NCI-H1092 (cell line): ENCODE measurements at regions not wholly inside any gene's neighbourhood (a gene's known extent, or its start where the extent isn't known, plus 50 kb on each side); places are given as distances from the start of the nearest gene placed in this dataset.

ENCODE experiments used
- DNase-seq: peaks from one replicate; lab custom pipeline; 2025; lab: John Stamatoyannopoulos, UW

DNA sequence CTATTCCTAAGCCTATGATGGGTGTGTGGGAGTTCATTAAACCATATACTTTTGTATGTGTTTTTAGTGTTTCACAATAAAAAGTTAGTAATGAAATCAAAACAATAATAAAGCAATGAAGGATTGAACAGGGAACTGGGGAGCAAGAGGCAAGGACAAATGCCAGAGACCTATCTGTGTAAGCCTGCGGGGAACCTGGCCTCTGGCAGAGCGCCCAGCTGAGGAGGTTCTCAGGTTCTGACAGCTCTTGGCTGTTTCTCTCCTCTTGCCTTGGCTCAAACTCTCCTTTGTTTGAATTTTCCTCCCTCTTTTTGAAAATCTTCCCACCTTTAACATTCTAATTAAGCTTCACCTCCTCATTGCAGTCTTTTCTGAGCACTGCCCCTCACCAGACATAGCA lies 200.0 kb upstream of the NCKAP5 start:
- DNase-seq: no peak

DNA sequence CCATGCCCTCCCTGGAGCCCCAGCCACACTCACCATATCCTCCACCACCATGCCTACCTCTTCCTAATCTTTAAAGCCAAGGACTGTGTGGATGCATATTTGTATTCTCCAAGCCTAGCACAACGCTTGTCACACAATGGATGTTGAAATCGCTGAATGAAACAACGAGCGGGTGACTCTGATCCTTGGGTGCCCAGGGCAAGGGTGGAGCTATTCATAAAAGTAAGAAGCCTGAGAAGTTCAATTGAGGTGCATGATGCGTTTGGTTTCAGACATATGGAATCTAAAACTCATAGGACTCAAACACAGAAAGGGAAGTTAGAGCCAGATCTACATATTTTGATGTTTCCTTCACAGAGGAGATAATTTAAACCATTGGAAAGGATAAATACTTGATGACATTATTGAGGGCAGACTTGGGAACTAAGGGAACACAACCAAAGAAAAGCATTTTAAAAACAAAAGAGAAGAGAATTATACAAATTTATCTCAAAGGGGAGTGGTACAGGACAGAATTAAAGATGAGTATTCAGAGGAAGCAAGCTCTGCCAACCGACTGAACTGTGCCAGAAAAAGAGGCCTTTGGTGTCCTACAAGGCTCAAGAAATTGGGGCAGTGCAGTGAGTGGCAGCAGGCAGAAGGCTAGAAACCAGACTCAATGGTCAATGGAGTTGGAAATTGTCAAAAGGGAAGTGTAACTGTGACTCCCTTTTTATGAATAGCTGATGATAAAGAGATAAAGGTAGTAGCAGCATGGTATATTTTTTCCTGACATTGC lies 200.6 kb upstream of the NCKAP5 start:
- no peak for DNase-seq

DNA sequence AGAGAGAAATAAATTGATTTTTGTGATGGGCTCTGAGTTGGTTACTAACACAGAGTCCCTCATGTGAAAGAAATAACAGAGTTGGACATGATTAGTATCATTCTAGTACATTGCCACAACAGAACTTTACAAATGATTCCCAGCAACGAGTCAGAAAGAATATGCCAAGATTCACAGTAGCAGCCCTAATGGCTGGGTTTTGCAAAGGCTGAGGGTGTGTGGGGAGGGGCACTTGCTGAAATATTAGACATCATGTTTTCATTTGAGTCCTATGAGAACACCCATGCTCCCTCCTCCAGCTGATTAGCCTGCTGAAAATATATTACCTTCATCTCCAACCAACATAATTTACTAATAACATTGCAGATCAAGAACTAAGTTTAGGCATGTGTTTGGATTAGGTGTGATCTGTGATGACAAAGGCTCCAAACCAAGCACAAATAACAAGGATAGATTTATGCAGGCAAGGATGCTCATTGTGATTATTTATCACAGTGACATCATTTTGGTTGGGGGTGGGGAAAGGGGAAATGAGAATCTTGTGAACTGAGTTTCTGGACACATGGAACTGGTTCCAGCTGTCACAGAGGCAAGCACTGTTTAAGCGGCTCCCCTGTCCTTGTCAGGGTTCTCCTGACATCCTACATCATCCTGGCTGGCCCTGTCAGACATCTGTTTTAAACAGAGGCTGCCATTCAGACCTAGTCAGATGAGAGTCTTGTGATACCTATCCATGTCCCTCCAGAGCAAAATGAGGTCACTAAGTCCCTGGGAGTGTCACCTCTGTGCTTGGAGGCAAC lies 205.8 kb upstream of the NCKAP5 start:
- no peak for DNase-seq

DNA sequence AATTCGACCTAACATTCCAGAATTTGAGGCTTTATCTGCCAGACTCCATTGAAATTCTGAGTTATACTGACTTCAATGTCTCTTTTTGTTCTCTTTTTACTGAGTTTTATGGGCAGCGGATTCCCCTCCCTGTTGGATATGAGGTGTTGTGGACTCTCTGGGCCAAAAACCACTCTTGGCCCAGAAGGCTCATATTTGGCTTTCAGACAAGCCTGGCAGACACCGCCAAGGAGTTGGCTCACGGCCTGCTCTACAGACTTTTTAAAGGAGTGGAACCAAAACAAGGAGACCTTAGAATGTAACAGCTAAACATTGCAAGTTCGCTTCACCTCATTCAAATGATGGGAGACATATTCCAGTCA lies 206.4 kb upstream of the NCKAP5 start:
- DNase-seq: no peak

DNA sequence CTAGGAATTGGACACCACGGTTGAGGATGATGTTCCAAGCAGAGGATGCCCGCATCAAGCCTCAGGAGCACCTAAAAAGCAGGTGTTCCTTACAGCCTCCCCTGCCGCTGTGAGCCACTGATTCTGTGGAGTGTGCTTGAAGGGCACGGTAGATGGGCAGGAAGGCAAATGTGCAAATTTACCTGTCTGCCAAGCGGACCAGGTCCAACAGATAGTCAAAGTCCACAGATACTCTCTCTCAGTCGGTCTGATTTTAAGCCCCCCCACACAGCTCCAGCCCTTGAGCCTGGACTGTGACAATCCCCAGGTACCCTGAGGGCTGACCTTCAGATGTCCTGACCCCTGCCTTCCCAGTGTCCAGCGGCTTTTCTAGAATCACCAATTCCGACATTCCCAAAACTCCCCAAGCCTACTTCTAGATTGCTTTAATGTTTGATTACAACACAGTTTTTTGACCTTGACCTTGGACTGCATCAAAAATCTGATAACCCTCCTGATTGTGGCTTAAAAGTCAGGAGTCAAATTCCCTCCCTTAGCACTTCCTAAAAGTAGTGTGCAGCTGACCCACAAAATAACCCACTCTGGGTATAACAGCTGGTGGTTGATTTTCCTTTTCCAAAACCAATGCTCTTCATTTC lies 208.8 kb upstream of the NCKAP5 start:
- no peak for DNase-seq

DNA sequence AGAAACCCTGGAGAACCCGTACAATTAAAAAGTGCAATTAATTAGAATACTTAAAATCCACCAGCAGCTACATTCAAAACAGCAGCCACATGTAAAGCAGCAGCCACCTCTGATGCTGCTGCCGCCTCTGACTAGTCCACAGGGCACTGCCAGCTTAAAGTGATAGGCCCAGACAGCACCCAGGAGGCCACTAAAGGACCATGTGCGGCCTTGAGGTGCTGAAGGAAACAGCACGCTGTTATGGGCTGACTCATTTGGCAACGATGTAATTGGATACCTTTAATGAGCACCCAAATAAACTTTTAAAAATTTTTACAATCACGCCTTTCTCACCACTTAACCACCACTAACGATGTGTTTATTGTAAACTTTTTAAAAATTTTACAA lies 209.3 kb upstream of the NCKAP5 start:
- no peak for DNase-seq

DNA sequence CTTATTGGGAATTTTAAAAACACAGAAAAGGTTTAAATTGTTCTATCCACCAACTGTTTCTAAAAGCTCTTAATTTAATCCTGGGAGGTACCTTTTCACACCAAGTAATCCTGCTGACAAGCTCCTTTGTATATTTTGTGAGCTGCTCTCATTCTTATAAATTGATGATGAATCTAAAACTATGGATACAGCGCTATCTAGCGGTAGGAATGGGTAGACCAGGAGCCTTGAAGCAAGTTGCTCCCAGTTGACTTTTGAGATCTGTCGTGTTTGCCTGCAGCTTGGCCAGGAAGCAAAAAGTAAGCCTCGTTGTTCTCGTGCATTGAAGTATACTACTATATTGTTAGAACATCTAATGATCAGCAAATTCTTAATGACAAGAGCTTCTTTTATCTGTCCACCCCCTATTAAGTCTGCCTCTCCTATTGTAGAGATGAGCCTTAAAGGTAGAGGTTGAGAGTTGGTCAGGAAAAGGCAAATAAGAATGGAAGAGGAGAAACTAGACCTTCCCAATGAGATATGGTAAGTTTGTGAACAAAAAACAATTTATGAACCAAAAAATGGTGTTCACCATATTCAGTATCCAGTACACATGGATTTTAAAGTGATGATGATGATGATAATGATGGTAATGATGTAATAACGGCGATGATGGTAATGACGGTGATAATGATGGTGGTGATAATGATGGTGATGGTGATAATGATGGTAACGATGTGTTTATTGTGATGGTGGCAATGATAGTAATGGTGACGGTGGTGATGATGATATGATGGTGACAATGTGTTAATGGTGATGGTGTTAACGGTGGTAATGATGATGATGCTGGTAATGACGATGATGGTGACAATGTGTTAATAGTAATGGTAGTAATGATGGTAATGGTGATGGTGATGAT lies 212.1 kb upstream of the NCKAP5 start:
- DNase-seq: peak; percentile 49

DNA sequence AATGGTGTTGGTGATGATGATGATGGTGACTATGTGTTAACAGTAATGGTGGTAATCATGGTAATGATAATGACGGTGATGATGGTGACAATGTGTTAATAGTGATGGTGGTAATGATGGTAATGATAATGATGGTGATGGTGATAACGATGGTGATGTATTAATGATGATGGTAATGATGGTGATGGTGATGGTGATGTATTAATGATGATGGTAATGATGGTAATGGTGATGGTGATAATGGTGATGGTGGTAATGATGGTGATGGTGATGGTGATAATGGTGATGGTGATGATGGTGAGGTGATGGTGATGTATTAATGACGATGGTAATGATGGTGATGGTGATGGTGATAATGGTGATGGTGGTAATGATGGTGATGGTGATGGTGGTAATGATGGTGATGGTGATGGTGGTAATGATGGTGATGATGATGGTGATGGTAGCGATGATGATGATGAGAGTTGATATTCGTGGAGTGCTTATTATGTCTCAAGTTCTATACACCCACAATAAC lies 212.8 kb upstream of the NCKAP5 start:
- no peak for DNase-seq

DNA sequence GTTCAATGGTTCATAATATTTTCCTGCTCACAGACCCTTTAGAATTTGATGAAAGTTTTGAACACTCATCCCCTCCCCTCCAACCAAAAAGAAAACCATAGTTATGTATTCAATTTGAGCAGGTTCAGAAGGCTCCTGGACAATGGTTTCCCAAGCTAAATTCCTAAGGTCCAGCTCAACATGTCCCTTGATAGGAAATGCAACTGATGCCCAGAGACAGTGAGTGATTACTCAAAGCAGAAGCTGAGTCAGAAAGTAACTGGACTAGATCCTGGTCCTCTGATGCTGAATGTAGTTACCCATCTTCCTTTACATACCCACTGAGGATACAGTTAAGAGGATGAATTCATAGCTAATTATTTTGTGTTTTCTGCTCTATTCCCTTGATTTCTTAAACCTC lies 218.9 kb upstream of the NCKAP5 start:
- DNase-seq: no peak

DNA sequence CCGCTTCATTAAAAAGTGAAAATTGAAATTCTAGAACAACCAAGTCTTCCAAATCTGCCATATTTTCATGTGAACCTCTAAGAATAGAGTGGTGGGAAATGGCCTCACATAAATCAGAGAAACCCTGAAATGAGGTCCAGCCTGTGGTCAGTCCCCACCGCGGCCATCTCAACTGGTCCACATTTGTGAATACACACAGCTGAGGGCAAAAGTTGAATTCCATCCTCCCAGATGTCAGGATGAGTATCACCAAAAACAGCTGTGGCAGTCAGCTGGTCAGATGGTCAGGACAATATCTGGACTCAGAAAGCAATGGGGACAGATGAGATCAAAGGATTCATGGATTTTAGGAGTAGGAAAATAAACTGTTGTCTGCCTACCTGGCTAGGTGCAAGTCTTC lies 219.4 kb upstream of the NCKAP5 start:
- no peak for DNase-seq

DNA sequence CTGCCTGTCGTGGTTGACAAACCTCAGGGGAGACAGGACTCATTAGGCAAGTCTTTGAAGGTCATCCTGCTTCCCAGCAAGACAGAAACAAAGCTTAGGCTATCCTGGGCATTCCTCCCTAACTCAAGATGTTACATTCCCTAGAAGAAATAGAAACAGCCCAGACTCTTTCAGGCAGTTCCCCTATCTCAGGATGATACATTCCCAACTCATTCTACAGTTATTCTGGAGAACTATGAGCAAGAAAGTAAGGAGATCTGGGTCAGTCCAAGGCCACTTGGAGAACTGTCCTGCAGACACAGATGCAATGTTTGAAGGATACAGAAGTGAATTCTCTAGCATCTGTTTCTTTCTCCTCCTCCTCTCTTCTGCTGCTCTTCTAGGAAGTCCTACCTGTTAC lies 220.1 kb upstream of the NCKAP5 start:
- DNase-seq: no peak

DNA sequence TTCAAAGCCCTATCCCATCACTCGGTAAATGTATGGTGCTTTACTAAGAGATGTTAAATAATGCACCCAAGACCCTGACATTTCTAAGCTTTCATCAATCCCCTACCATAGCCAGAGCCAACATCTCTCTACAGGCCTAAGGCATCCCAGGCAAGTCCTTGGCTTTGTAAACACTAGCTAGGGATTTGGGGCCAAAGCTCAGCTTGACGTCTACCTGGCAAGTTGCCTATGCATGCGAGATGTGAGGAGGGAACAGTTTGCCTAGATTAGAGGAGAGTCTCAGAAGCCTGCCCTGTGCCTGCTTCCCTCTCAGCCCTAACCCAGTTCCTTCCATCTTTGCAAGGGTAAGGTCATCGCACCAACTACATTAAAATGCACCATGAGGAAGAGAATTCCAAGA lies 221.5 kb upstream of the NCKAP5 start:
- DNase-seq: no peak

DNA sequence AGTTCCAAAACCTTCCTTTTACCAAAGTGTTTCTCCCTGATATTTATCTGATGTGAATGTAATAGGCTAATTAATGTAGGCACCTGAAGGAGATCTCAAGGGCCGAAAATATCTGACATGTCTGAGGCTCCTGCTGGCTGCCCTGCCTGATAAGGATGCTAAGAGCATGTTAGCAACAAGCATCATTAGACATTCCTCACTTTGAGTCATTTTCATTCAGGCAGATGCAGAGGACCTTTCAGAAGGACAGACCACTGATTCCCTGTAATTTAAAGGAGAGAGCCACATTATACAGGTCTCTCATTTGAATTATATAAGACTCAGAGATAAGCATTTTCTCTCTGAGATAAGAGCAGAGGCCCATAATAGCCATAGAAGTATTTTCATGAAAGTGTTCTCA lies 222.4 kb upstream of the NCKAP5 start:
- DNase-seq: no peak

DNA sequence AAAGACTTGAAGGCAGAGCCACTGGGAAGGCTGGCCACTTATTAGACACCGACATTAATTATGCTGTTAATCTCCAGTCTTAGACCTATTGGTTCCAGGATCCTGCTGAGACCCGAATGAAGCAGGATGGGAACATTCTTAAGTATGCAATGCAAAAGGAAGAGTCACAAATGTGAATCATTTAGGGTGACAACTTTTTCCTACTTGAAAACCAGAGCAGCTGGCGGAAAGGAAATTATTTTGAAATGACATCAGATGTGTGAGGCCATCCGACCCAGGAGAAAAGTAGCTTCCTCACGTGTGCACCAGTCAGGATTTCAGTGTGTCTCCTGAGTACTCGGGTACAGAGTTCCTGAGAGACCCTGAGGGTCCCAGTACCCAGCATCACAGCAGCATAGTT lies 222.9 kb upstream of the NCKAP5 start:
- no peak for DNase-seq

DNA sequence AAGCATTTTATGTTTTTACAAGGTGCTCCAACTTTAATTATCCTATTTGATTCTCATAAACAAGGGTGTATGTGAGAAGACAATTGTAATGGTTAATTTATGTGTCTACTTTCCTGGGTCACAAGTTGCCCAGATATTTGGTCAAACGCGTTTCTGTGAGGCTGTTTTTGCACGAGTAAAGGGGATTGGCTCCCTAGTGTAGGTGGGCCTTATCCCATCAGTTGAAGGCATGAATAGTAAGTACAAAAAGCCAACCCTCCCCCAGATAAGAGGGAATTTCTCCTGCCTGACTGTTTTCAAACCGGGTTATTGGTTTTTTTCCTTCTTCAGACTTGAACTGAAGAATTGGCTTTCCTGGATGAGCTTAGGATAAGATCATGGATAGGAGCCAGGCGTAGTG lies 224.0 kb upstream of the NCKAP5 start:
- no peak for DNase-seq

DNA sequence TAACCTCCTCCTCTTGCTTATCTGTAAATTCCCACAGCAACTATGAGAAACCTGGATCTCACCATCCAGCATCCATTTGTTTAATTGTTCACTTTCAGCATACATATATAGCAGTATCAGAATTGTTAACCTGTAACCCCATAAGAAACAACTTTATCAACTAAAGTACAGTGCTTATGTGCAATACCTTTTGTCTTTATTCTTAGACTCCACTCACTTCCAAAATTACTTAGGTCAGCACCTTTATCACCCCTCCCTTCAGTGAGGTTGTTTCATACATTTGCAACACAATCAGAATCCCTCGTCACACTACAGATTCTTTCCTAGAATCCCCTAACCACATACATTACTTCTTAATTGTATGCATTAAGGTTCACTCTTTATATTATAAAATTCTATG lies 225.9 kb upstream of the NCKAP5 start:
- DNase-seq: no peak

DNA sequence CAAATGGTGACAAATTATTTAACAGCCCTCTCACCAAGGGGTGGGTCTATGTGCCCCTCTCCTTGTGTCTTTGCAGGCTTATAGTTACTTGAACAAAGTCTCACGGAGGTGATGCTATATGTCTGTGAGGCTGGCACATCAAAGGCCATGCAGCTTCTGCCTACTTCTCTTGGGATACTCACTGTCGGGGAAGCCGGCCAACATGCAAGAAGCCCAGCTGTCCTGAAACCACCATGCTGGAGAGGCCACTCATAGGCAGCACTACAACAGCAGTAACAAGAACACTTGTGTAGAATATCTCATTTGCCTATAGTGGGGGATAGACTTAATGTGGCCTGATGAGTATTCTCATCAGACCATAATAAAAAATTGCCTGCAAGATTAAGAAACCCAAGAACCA lies 233.7 kb upstream of the NCKAP5 start:
- no peak for DNase-seq

DNA sequence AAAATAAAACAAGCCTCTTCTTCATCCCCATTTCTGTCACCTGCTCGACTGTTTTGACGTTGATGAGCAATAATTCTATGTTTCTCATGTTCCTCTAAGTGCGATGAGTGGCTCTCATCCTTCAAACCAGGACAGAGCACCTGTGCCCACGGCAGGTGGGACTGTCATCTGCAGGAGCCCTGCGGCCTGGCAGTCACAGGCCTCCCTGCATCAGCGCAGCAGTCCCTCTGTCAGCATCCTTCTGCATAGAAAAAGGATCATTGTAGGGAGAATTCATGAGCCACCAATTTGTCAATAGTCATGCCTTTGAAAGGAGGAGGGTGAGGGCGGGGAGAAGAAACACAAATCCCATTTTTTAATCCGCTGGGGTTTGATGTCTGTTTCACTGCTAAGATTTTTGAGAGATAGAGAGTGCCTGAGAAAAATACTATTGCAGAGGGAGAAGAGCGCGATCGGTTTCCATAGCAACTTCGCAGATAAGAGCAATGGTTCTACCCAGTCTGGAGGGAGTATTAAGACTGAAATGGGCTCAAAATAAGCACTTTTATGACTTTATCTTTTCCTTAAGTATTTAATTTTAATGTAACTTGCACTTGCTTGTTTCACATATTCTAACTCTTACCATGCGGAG lies 234.3 kb upstream of the NCKAP5 start:
- no peak for DNase-seq

DNA sequence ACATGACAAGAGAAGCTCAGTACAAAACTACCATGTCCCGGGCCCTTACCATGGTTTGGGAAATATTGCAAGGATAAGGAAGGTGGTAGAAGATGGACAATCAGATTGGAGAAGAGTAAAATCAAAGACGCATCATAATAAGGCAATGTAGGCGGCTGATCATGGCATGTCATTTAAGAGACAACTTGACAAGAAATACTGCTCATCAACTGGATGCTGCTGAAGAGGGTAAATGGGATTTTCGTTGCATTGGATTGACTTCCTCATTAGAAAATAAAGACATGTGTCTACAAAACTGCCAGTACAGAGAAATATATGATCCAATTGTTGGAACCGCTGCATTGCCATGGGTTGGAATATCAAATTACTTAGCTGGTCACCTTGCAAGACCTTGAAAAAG lies 238.3 kb upstream of the NCKAP5 start:
- no peak for DNase-seq

DNA sequence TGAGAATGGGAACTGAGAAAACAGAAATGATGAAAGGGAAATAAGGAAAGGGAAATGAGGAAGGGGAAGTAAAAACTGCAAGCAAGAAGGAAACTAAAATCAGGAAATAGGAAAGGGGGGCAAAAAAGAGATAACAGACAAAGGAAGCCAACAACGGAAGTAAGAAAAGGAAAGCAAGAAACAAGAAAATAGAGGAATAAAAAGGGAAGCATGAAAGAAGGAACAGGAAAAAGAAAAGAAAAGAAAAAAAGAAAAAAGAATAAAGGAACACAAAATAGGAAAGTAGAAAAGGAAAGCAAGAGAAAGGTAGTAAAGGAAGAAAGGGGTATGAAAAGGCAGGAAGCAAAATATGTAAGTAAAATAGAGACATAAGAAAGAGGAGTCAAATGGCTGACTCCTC lies 241.2 kb upstream of the NCKAP5 start:
- DNase-seq: no peak

DNA sequence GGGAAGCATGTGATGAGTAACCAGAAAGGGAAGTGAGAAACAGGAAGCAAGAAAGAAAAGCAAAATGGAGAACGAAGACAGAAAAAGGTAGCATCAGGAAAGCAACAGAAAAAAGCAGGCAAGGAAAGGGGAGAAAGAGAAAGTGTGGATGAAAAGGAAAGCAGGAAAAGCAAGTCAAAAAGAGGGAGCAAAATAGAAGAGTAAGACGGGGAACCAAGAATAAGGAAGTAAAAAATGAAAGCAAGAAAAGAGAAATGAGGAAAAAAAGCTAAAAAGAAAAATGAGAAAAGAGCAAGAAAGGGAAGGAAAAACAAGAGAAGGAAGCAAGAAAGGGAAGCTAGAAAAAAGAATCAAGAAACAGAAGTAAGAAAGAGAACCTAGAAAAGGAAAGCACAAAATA lies 242.3 kb upstream of the NCKAP5 start:
- DNase-seq: no peak
